HepG2 (cell line): ENCODE measurements at regions not wholly inside any gene's neighbourhood (a gene's known extent, or its start where the extent isn't known, plus 50 kb on each side); places are given as distances from the start of the nearest gene placed in this dataset.
"Not testable (repeated sequence)": the region's sequence is repeated elsewhere in the genome, so short reads cannot be mapped to it uniquely, and the experiment has no call there.

Experiments used
- ATAC-seq: fragments of 200-7000 bp; cut with Tn5 transposase; 3 replicates; pipeline ENCODE4 v1.9.1; 2020; ENCODE audit warnings: mild to moderate bottlenecking, moderate library complexity
- BruUV-seq: library from RNA; stranded (reverse); fragments of 400-500 nt; replicated peaks from 2 replicates; lab custom pipeline; 2021; lab: Mats Ljungman, UMichigan
- CTCF ChIA-PET: fragments of 300-600 bp; formaldehyde crosslinking; extraction: SDS; loops from one replicate; lab custom pipeline; 2021; ENCODE audit warnings: low total read pairs, inconsistent platforms, low intra/inter-chr PET ratio; lab: Yijun Ruan, JAX
- POLR2A ChIA-PET: fragments of 350-600 bp; sonication (Branson Sonifier 250); formaldehyde crosslinking; loops from one replicate; lab custom pipeline; 2020; ENCODE audit warnings: antibody characterized with exemption, inconsistent platforms; lab: Yijun Ruan, JAX
- DNase-seq: peaks from one replicate; pipeline ENCODE4 v3.0.0-alpha.2; 2015; ENCODE audit warnings: low spot score
- FAIRE-seq: peaks from 3 replicates; lab custom pipeline; 2011; peaks lifted over from hg19 to GRCh38; lab: Jason Lieb, UNC
- H2AFZ ChIP-seq: one replicate; pipeline ENCODE4 v1.6.1; 2011; ENCODE audit warnings: low read length, inconsistent platforms
- H3K27ac ChIP-seq: fragments of 300-600 bp; 3 replicates; pipeline ENCODE4 v1.8.0; 2011; ENCODE audit warnings: mixed run types, mild to moderate bottlenecking, mixed read lengths, low read length, inconsistent platforms; ENCODE audit not compliant: insufficient read depth; ENCODE audit errors: extremely low read length
- H3K27me3 ChIP-seq, 2 experiments: fragments of 200-600 bp in 1 of 2; 2 replicates in 1 of 2; 3 replicates in 1 of 2; pipeline versions ENCODE4 v1.6.0 to v1.8.0; 2011; ENCODE audit warnings: low read length in 2 of 2, mild to moderate bottlenecking in 2 of 2, moderate library complexity in 2 of 2, inconsistent platforms in 1 of 2; ENCODE audit not compliant: insufficient read depth in 2 of 2, control insufficient read depth in 1 of 2
- H3K36me3 ChIP-seq, 2 experiments: fragments of 200-600 bp in 1 of 2; replicated peaks in 1 of 2; 2 replicates in 1 of 2; 3 replicates in 1 of 2; pipeline versions ENCODE4 v1.5.1 to v1.8.0; 2011; ENCODE audit warnings: low read length in 2 of 2, inconsistent platforms in 1 of 2; ENCODE audit not compliant: insufficient read depth in 2 of 2, control insufficient read depth in 1 of 2
- H3K4me1 ChIP-seq: 2 replicates; pipeline ENCODE4 v1.5.1; 2012; ENCODE audit warnings: low read length, inconsistent platforms; ENCODE audit not compliant: insufficient read depth
- H3K4me2 ChIP-seq: 2 replicates; pipeline ENCODE4 v1.6.0; 2011; ENCODE audit warnings: low read depth, low read length, inconsistent platforms
- H3K4me3 ChIP-seq, 3 experiments: fragments of 200-600 bp in 1 of 3; sonication (generic), shearing (Covaris generic) in 1 of 3; replicated peaks in 1 of 3; 2 replicates each; pipeline ENCODE4 v1.5.1; 2011 to 2016; ENCODE audit warnings: low read length in 3 of 3, inconsistent platforms in 2 of 3, low read depth in 2 of 3, mild to moderate bottlenecking in 2 of 3, control low read depth in 1 of 3, mixed read lengths in 1 of 3; ENCODE audit not compliant: insufficient read depth in 1 of 3
- H3K79me2 ChIP-seq: one replicate; pipeline ENCODE4 v1.6.1; 2011; ENCODE audit warnings: low read length, inconsistent platforms; ENCODE audit not compliant: insufficient read depth
- H3K9ac ChIP-seq: 2 replicates; pipeline ENCODE4 v1.6.0; 2011; ENCODE audit warnings: mild to moderate bottlenecking, low read depth, low read length, inconsistent platforms; ENCODE audit not compliant: insufficient read depth
- H3K9me3 ChIP-seq: 2 replicates; pipeline ENCODE4 v1.5.1; 2012; ENCODE audit warnings: mild to moderate bottlenecking, low read length
- H4K20me1 ChIP-seq: 2 replicates; pipeline ENCODE4 v1.6.0; 2011; ENCODE audit warnings: inconsistent platforms, mild to moderate bottlenecking, low read length, moderate library complexity; ENCODE audit not compliant: insufficient read depth
- ONECUT2 ChIP-seq: sonication (generic); formaldehyde crosslinking; IDR thresholded peaks from 2 replicates; pipeline ENCODE4 v1.4.0; 2020; ENCODE audit warnings: missing genetic modification reagents
- ZFP90 ChIP-seq: sonication (generic); formaldehyde crosslinking; IDR thresholded peaks from 2 replicates; pipeline ENCODE4 v1.8.0; 2022; ENCODE audit warnings: missing genetic modification reagents, mild to moderate bottlenecking, inconsistent platforms, borderline replicate concordance
- ZNF121 ChIP-seq: sonication (generic); formaldehyde crosslinking; IDR thresholded peaks from 2 replicates; pipeline ENCODE4 v1.5.0; 2020; ENCODE audit warnings: mild to moderate bottlenecking, missing genetic modification reagents
- WGBS: methylation state at CpG from one replicate; pipeline ENCODE4 v1.1.6; 2017; ENCODE audit warnings: low lambda C conversion rate; 5-methylcytosine and 5-hydroxymethylcytosine counted together
- in situ Hi-C: cut with HindIII; loops from 2 replicates; pipeline ENCODE4 v1.10.0; 2017; ENCODE audit warnings: low pct_unique_long_range_greater_than_20kb; ENCODE audit not compliant: extremely low pct_ligation_motif_present
- intact Hi-C: fragments of 100-400 bp; cut with micrococcal nuclease; formaldehyde crosslinking; loops from one replicate; pipeline ENCODE4 v1.10.0; 2022; ENCODE audit not compliant: unreplicated experiment
- TF ChIP-seq, protein P1 (sequence below): IDR thresholded peaks from 2 replicates; pipeline ENCODE4 v1.6.1; 2016; ENCODE audit warnings: mild to moderate bottlenecking

DNA sequence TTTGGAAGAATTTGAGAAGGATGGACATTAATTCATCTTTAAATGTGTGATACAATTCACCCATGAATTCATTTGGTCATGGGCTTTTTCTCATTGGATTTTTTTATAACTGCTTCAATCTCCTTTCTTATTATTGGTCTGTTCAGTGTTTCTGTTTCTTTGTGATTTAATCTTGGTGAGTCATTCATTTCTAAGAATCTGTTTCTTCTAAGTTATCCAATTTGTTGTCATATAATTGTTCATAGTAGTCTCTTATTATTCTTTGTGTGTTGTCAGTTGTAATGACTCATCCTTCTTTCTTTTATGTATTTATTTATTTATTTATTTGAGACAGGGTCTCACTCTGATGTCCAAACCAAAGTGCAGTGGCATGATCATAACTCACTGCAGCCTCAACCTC lies 146.1 kb upstream of the ZNF267 start (continued):
- TF ChIP-seq, protein P1, sequence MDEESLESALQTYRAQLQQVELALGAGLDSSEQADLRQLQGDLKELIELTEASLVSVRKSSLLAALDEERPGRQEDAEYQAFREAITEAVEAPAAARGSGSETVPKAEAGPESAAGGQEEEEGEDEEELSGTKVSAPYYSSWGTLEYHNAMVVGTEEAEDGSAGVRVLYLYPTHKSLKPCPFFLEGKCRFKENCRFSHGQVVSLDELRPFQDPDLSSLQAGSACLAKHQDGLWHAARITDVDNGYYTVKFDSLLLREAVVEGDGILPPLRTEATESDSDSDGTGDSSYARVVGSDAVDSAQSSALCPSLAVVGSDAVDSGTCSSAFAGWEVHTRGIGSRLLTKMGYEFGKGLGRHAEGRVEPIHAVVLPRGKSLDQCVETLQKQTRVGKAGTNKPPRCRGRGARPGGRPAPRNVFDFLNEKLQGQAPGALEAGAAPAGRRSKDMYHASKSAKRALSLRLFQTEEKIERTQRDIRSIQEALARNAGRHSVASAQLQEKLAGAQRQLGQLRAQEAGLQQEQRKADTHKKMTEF (CRISPR knock-in tag) = no peak

- POLR2A ChIA-PET = interaction anchor here (0.6 kb wide), 1 partner anchor 242 kb away, joined by 3 read pairs; no protein-coding TSS in a partner anchor
- DNase-seq (no peak), FAIRE-seq (no peak), ATAC-seq (no peak)
- no TSS peak for BruUV-seq
- Histone ChIP-seq H3K27ac (no peak overlapping the region), H3K9me3 (peaks cover 13% of the 10 kb centered on the region; the same call in 1 of the 2 replicates), H3K36me3 (peaks cover 5 to 29% of the 10 kb centered on the region in 2 experiments), H4K20me1 (no peaks in the 10 kb centered on the region), H3K27me3 (no peaks in the 10 kb centered on the region), H3K4me3 (no peak overlapping the region), H3K79me2 (no peaks in the 10 kb centered on the region), H3K4me2 (no peak overlapping the region), H3K9ac (no peak overlapping the region), H2AFZ (no peak overlapping the region), H3K4me1 (no peaks in the 10 kb centered on the region)
- WGBS = 93% methylated on average over 3 of the region's 3 CpGs
- intact Hi-C loops = no loop called here
- in situ Hi-C loops = no loop called here
- TF ChIP-seq ONECUT2 (CRISPR knock-in tag) (no peak), ZNF121 (CRISPR knock-in tag) (peak; percentile 71; the same call in 1 of the 2 replicates)
- CTCF ChIA-PET = no interaction called here
These were observed 139.3 kb upstream of the ZNF267 start for GRCh38 chr16:31734265-31734664.

- H2AFZ ChIP-seq, H3K79me2 ChIP-seq, ATAC-seq, H3K27me3 ChIP-seq, POLR2A ChIA-PET, CTCF ChIA-PET, BruUV-seq, H3K4me1 ChIP-seq, H3K4me2 ChIP-seq, H4K20me1 ChIP-seq, H3K27ac ChIP-seq: not testable (repeated sequence)
- peaks cover 0 to 12% of the 10 kb centered on the region in 2 experiments; a peak in 3 of 5 replicates for H3K36me3 ChIP-seq
- peak; percentile 91; the same call in 1 of the 2 replicates for TF ChIP-seq ZFP90
- TF ChIP-seq, all 625 proteins: peak for 1; not testable (repeated sequence) for 624
- H3K4me3 ChIP-seq, intact Hi-C loops, FAIRE-seq, DNase-seq, H3K9ac ChIP-seq, in situ Hi-C loops: not testable (repeated sequence)
- peaks cover 93% of the 10 kb centered on the region for H3K9me3 ChIP-seq
These were observed 128.5 kb upstream of the ZNF267 start for GRCh38 chr16:31745098-31745497.
